Medulla oblongata (tissue), 1 donor: ENCODE measurements at regions not wholly inside any gene's neighbourhood (a gene's known extent, or its start where the extent isn't known, plus 50 kb on each side); places are given as distances from the start of the nearest gene placed in this dataset.

ENCODE experiments used
- DNase-seq: peaks from one replicate; pipeline ENCODE4 v3.0.0-alpha.2; 2015; ENCODE audit errors: extremely low spot score

DNA sequence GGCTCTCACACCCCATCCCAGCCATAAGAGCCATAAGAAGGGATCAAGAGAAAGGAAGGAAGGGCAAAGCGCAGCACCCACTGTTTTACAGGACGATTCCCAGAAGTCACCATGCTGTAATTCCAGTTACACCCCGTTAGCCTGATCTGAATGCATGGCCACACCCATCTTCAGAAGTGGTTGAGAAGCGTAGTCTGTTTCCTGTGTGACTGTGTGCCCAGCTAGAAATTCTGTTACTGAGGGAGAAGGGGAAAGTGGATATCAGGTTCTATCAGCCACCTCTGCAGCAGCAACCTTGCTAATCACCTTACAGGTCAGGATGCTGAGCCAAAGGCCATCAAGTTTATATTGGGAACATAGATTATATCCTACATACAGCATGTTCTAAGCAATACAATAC lies 260.0 kb downstream of the ABHD5 start:
- no peak for DNase-seq

GRCh38 chr3:43951813-43952212 lies 261.1 kb downstream of the ABHD5 start:
- no peak for DNase-seq

DNA sequence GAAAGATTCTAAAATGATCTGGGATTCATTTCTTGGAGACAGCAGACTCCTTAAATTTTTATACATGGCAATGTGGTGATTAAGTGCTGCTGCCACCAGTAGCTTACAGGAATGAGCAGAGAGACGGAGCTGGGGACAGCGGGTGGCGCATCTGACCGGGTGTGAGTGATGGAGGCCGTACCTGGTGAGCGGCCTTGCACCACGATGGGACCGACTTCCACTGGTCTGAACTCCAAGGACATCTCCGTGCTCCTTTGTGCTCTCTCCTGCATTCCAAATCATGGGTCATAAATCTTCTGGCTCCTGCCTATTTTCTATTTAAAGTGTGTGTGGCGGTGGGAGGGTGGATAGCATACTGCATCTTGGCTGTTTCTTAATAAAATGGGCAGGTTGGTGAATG lies 262.6 kb downstream of the ABHD5 start:
- DNase-seq: no peak

- DNase-seq: no peak
Measured at GRCh38 chr3:43953814-43954692, 263.3 kb downstream of the ABHD5 start.

- DNase-seq: no peak
Measured at GRCh38 chr3:43956945-43957344, 266.2 kb downstream of the ABHD5 start.

GRCh38 chr3:43957553-43957952 lies 266.8 kb downstream of the ABHD5 start:
- DNase-seq: no peak

- no peak for DNase-seq
Measured at GRCh38 chr3:43958005-43958770, 267.4 kb downstream of the ABHD5 start.

DNA sequence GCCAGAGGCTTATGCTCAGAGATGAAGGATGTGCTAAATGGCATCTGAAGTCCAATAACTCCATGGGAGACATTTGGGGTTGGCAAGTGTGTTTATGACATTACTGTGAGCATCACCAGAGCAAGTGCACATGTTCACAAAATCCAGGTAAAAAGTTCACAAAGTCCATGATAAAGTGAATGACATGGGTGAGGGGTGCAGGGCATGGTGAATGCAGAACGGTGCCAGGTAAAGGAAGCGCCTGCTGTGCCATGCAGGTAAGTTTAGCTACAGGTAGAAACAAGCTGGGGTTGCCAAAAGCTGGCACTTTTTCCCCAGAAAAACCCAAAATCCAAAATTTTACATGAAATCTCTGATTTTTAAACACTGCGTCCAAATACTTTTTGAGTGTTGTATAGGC lies 268.2 kb downstream of the ABHD5 start:
- DNase-seq: no peak

GRCh38 chr3:43959498-43960447 lies 269.0 kb downstream of the ABHD5 start:
- no peak for DNase-seq

DNA sequence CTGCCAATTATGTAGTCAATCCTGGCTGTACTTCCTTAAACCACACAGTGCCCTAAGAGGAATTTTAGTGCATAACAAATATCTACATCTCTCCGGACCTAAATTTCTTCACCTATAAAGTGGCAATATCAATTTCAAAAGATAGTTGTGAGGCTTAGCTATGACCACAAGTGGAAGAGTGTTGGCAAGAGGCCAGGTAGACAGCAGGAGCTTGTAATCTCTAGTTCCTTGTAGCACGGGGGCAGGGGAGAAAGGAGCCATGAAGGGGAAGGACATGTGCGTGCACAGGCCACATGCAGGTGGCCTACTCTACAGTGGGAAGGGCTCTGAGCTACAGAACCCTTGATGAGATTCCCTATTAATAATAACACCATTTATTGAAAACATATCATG lies 269.7 kb downstream of the ABHD5 start:
- DNase-seq: no peak

- no peak for DNase-seq
Measured at GRCh38 chr3:43962043-43962442, 271.3 kb downstream of the ABHD5 start.

DNA sequence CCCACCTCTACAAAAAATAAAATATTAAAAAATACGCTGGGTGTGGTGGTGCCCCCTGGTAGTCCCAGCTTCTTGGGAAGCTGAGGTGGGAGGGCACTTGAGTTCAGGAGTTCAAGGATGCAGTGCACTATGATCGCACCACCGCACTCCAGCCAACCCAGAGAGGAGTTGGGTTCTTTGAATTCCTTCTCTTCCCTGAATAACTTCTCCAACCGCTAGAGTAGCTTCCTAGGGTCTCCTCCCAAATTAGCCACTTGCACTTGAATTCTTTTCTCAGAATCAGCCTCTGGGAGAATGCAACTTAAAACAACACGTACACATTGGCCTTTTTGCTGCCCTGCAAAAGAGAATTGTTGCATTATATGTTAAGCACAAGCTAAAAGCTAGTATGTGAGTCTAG lies 272.5 kb downstream of the ABHD5 start:
- DNase-seq: no peak

DNA sequence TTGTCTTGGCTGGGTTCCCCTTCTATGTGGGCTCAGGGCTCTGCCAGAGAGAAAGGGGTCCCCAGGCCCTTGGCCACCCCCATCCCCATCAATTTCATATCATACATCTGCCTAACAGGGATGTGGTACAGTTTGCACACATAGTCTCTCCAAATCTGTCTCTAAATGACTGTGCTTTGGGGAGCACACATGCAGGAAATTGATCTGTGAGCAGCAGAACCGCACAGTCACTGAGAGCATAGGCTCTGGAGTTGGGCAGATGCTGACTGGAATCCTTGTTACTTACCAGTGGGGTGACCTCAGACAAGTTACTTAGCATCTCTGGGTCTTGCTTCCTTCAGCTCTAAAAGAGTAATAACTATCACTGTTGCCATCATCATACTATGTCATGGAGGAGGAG lies 273.9 kb downstream of the ABHD5 start:
- no peak for DNase-seq

GRCh38 chr3:43965656-43966055 lies 274.9 kb downstream of the ABHD5 start:
- DNase-seq: no peak

DNA sequence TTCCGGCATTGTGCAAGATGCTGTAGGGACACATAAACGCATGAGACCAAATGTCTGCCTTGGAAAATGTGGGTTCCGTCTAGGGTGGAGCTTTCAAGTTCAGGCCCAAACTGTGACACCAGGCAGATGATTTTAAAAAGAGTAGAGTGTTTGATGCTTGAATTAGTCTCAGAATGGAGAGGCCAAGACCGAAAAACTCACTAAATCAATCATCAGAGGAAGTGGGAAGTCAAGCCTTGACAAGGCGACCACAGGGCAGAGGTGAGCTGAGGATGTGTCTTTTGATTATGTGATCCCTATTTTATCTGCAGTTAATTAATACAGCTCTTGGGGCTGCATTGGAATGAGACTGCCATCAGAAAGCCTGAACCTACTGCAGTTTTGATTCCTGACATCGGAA lies 275.4 kb downstream of the ABHD5 start:
- DNase-seq: no peak

GRCh38 chr3:43966530-43966929 lies 275.2 kb upstream of the TOPAZ1 start:
- DNase-seq: no peak

- DNase-seq: no peak
Measured at GRCh38 chr3:43968465-43968864, 273.2 kb upstream of the TOPAZ1 start.

DNA sequence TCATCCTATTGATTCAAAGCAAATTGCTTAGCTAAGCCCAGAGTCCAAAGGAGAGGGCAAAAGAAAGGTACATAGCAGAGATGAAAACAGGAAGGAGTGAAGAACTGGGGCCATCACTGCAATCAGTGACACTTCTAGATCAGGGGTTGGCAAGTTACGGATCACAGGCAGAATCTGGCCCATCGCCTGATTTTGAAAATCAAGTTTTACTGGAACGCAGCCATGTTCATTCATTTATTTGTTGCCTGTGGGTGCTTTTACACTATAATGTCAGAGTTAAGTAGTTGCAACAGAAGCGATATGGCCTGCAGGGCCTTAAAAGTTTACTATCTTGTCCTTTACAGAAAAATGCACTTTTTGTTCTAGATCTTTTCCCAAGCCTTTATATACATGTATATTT lies 271.7 kb upstream of the TOPAZ1 start:
- no peak for DNase-seq

DNA sequence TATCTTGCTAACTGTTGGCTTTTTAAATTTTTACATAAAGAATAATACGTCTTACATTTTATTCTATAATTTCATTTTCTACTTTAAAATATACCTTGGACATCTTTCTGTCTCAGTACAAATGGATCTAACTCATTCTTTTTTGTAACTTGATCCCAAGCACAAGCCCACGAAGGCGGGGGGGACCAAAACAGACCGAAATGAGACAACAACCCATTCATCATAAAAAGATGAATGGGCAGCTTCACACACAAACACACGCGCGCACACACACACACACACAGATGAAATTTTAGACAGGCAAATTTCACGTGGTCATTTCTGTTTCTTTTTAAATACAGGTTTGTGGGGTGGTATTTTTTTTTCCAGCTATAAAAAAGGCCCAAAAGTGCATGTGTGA lies 271.3 kb upstream of the TOPAZ1 start:
- DNase-seq: no peak

- DNase-seq: no peak
Measured at GRCh38 chr3:43970920-43971319, 270.8 kb upstream of the TOPAZ1 start.

- no peak for DNase-seq
Measured at GRCh38 chr3:43971486-43971885, 270.2 kb upstream of the TOPAZ1 start.

- DNase-seq: no peak
Measured at GRCh38 chr3:43978708-43979107, 263.0 kb upstream of the TOPAZ1 start.
